Ishikawa (cell line): ENCODE measurements at regions not wholly inside any gene's neighbourhood (a gene's known extent, or its start where the extent isn't known, plus 50 kb on each side); places are given as distances from the start of the nearest gene placed in this dataset.

Experiments used
- EP300 ChIP-seq: IDR thresholded peaks from 2 replicates; pipeline ENCODE4 v1.6.1; 2012; ENCODE audit warnings: borderline replicate concordance
- MAX ChIP-seq: IDR thresholded peaks from 2 replicates; pipeline ENCODE4 v1.6.1; 2012
- TCF12 ChIP-seq: IDR thresholded peaks from 2 replicates; pipeline ENCODE4 v1.6.1; 2012; ENCODE audit warnings: low read depth

GRCh38 chr12:60070552-60070951, 474.7 kb downstream of the SLC16A7 start:
- TF ChIP-seq EP300 (no peak), TCF12 (no peak), MAX (no peak)
